Vagina (tissue), 2 donors: ENCODE measurements at regions not wholly inside any gene's neighbourhood (a gene's known extent, or its start where the extent isn't known, plus 50 kb on each side); places are given as distances from the start of the nearest gene placed in this dataset.

ENCODE experiments used
- DNase-seq, 2 donors: peaks; one replicate each; pipeline ENCODE4 v3.0.0-alpha.2; 2017; ENCODE audit errors: extremely low spot score in 2 of 2
- H3K27ac ChIP-seq: fragments of 200-600 bp; sonication (generic); one replicate; pipeline ENCODE4 v1.5.1; 2019
- H3K27me3 ChIP-seq: fragments of 200-600 bp; sonication (generic); one replicate; pipeline ENCODE4 v1.5.1; 2019
- H3K36me3 ChIP-seq, 2 donors: fragments of 200-600 bp; sonication (generic); one replicate each; pipeline ENCODE4 v1.5.1; 2017 to 2019
- H3K4me1 ChIP-seq: fragments of 200-600 bp; sonication (generic); one replicate; pipeline ENCODE4 v1.5.1; 2019
- H3K4me3 ChIP-seq, 2 donors: fragments of 200-600 bp; sonication (generic); 1 replicate in 1 of 2; 2 replicates in 1 of 2; pipeline ENCODE4 v1.5.1; 2016 to 2019
- H3K9me3 ChIP-seq: fragments of 200-600 bp; sonication (generic); one replicate; pipeline ENCODE4 v1.5.1; 2019
- CTCF ChIP-seq, 3 experiments: fragments of 450-650 bp in 2 of 3; fragments of 200-600 bp in 1 of 3; sonication (generic) in 1 of 3; IDR thresholded peaks; one replicate each; pipeline ENCODE4 v1.5.1; 2017 to 2019; ENCODE audit warnings: antibody characterized with exemption in 3 of 3, mild to moderate bottlenecking in 2 of 3, moderate library complexity in 2 of 3
- POLR2A ChIP-seq, 2 donors: fragments of 450-650 bp; IDR thresholded peaks; one replicate each; pipeline ENCODE4 v1.6.1; 2017; ENCODE audit warnings: antibody characterized with exemption in 2 of 2, mild to moderate bottlenecking in 2 of 2, moderate library complexity in 2 of 2
- POLR2AphosphoS5 ChIP-seq, 2 donors: sonication (generic); formaldehyde crosslinking; IDR thresholded peaks; one replicate each; pipeline ENCODE4 v1.9.0; 2017; ENCODE audit warnings: antibody characterized with exemption in 2 of 2, mild to moderate bottlenecking in 2 of 2, low read depth in 1 of 2; ENCODE audit not compliant: insufficient read depth in 1 of 2
- intact Hi-C: fragments of 100-400 bp; cut with DNase I; formaldehyde crosslinking; loops from one replicate; pipeline ENCODE4 v1.15.1; 2023

GRCh38 chr2:8510519-8510918 lies 171.3 kb upstream of the ID2 start:
- Histone ChIP-seq H3K4me1 (no peaks in the 10 kb centered on the region), H3K27me3 (no peaks in the 10 kb centered on the region), H3K36me3 (no peaks in the 10 kb centered on the region), H3K9me3 (no peaks in the 10 kb centered on the region), H3K4me3 (no peak overlapping the region), H3K27ac (no peak overlapping the region)
- intact Hi-C loops: no loop called here
- DNase-seq: no peak
- TF ChIP-seq CTCF (IDR thresholded peaks at IDR 0.05) (no peak), POLR2AphosphoS5 (IDR thresholded peaks at IDR 0.05; ENCODE audit: insufficient read depth in 1 of 2, low read depth in 1 of 2) (no peak), POLR2A (IDR thresholded peaks at IDR 0.05) (no peak)

GRCh38 chr2:8511868-8512612 lies 169.8 kb upstream of the ID2 start:
- intact Hi-C loops: no loop called here
- Histone ChIP-seq H3K4me3 (no peak overlapping the region), H3K27me3 (no peaks in the 10 kb centered on the region), H3K27ac (no peak overlapping the region), H3K36me3 (no peaks in the 10 kb centered on the region), H3K4me1 (no peaks in the 10 kb centered on the region), H3K9me3 (no peaks in the 10 kb centered on the region)
- no peak for TF ChIP-seq POLR2AphosphoS5 (IDR thresholded peaks at IDR 0.05; ENCODE audit: insufficient read depth in 1 of 2, low read depth in 1 of 2)
- TF ChIP-seq POLR2A (IDR thresholded peaks at IDR 0.05): no peak
- no peak for TF ChIP-seq CTCF (IDR thresholded peaks at IDR 0.05)
- DNase-seq: no peak

- TF ChIP-seq POLR2A (IDR thresholded peaks at IDR 0.05) (no peak), POLR2AphosphoS5 (IDR thresholded peaks at IDR 0.05; ENCODE audit: insufficient read depth in 1 of 2, low read depth in 1 of 2) (no peak), CTCF (IDR thresholded peaks at IDR 0.05) (no peak)
- intact Hi-C loops: no loop called here
Observed at GRCh38 chr2:8513601-8514273, 168.1 kb upstream of the ID2 start.

GRCh38 chr2:8514274-8514662 lies 167.6 kb upstream of the ID2 start:
- no peaks in the 10 kb centered on the region for H3K4me1 ChIP-seq
- H3K4me3 ChIP-seq: no peak overlapping the region
- H3K9me3 ChIP-seq: no peaks in the 10 kb centered on the region
- TF ChIP-seq POLR2A (IDR thresholded peaks at IDR 0.05) (no peak), POLR2AphosphoS5 (IDR thresholded peaks at IDR 0.05; ENCODE audit: insufficient read depth in 1 of 2, low read depth in 1 of 2) (no peak), CTCF (IDR thresholded peaks at IDR 0.05) (no peak)
- intact Hi-C loops: no loop called here
- no peaks in the 10 kb centered on the region for H3K27me3 ChIP-seq
- DNase-seq: no peak
- peak overlapping the region; percentile 32 for H3K27ac ChIP-seq
- H3K36me3 ChIP-seq: no peaks in the 10 kb centered on the region

More at GRCh38 chr2:8513601-8514273, 168.1 kb upstream of the ID2 start:
- H3K27me3 ChIP-seq: no peaks in the 10 kb centered on the region
- H3K4me3 ChIP-seq: no peak overlapping the region
- H3K4me1 ChIP-seq: no peaks in the 10 kb centered on the region
- no peak for DNase-seq
- H3K36me3 ChIP-seq: no peaks in the 10 kb centered on the region
- H3K9me3 ChIP-seq: no peaks in the 10 kb centered on the region
- H3K27ac ChIP-seq: no peak overlapping the region
